ENCODE measurements at regions not wholly inside any gene's neighbourhood (a gene's known extent, or its start where the extent isn't known, plus 50 kb on each side); places are given as distances from the start of the nearest gene placed in this dataset.

DNA sequence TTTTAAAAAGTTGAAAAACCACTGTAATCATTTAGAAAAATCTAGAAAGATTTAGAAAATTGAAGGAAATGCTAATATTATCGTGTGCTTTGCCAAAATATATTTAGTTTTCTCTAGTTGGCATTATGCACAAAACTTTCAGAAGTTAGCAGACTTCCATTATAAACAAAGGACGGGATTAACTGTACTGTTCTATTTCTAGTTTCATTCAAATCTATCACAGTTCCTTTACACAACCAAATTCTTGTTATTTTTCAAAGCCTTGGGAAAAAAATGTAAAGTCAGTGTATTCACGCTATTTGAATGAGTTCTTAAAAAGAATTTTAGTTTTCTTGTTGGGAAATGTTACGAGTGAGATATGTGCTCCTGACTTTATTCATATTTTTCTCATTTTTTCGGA is 277.8 kb downstream of the LMO7 start:
- DNase-seq, result no peak

DNA sequence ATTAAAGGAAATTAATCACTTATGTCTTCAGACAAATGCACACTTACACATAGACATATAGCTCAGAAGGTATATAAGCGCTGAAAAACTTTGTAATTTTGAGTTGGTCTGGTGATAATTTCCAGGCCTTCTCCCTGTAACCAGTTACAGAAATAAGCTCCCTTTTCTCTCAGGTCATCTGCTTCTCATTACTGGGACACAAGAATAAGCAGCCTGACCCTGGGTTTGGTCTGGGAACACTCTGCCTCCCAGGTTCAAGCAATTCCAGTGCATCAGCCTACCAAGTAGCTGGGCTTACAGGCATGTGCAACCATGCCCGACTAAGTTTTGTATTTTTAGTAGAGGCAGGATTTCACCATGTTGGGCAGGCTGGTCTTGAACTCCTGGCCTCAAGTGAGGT is 274.5 kb downstream of the LMO7 start:
- DNase-seq, result no peak
